Astrocyte of the cerebellum (primary cell): ENCODE measurements at regions not wholly inside any gene's neighbourhood (a gene's known extent, or its start where the extent isn't known, plus 50 kb on each side); places are given as distances from the start of the nearest gene placed in this dataset.

Experiments used
- DNase-seq: peaks from one replicate; pipeline ENCODE4 v3.0.0-alpha.2; 2011; ENCODE audit warnings: low read depth
- H3K4me3 ChIP-seq: 2 replicates; pipeline ENCODE4 v1.5.1; 2011; ENCODE audit warnings: mild to moderate bottlenecking, low read depth, low read length, moderate library complexity
- in situ Hi-C: cut with HindIII; loops from 2 replicates; pipeline ENCODE4 v1.10.0; 2017; ENCODE audit warnings: low sequenced_read_pairs
- TF ChIP-seq, protein P1 (sequence below): IDR thresholded peaks from 2 replicates; pipeline ENCODE4 v1.5.1; 2012; ENCODE audit warnings: low read length, low read depth, moderate library complexity, mild to moderate bottlenecking; ENCODE audit errors: missing control alignments

GRCh38 chr3:19002606-19003005 is 145.7 kb upstream of the KCNH8 start:
- no peak for DNase-seq
- TF ChIP-seq, protein P1, sequence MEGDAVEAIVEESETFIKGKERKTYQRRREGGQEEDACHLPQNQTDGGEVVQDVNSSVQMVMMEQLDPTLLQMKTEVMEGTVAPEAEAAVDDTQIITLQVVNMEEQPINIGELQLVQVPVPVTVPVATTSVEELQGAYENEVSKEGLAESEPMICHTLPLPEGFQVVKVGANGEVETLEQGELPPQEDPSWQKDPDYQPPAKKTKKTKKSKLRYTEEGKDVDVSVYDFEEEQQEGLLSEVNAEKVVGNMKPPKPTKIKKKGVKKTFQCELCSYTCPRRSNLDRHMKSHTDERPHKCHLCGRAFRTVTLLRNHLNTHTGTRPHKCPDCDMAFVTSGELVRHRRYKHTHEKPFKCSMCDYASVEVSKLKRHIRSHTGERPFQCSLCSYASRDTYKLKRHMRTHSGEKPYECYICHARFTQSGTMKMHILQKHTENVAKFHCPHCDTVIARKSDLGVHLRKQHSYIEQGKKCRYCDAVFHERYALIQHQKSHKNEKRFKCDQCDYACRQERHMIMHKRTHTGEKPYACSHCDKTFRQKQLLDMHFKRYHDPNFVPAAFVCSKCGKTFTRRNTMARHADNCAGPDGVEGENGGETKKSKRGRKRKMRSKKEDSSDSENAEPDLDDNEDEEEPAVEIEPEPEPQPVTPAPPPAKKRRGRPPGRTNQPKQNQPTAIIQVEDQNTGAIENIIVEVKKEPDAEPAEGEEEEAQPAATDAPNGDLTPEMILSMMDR = no peak
- in situ Hi-C loops = no loop called here
- H3K4me3 ChIP-seq = no peak overlapping the region

- H3K4me3 ChIP-seq = no peak overlapping the region
- DNase-seq = no peak
- TF ChIP-seq, protein P1 = no peak
- in situ Hi-C loops = no loop called here
Observed at GRCh38 chr3:18998069-18998468, 150.2 kb upstream of the KCNH8 start.

- in situ Hi-C loops = no loop called here
- TF ChIP-seq, protein P1 = no peak
- H3K4me3 ChIP-seq = no peak overlapping the region
- no peak for DNase-seq
Observed at GRCh38 chr3:18992709-18993108, 155.6 kb upstream of the KCNH8 start.

- TF ChIP-seq, protein P1 = no peak
- no peak for DNase-seq
- in situ Hi-C loops = no loop called here
- no peak overlapping the region for H3K4me3 ChIP-seq
Observed at GRCh38 chr3:18989237-18989795, 159.0 kb upstream of the KCNH8 start.

DNA sequence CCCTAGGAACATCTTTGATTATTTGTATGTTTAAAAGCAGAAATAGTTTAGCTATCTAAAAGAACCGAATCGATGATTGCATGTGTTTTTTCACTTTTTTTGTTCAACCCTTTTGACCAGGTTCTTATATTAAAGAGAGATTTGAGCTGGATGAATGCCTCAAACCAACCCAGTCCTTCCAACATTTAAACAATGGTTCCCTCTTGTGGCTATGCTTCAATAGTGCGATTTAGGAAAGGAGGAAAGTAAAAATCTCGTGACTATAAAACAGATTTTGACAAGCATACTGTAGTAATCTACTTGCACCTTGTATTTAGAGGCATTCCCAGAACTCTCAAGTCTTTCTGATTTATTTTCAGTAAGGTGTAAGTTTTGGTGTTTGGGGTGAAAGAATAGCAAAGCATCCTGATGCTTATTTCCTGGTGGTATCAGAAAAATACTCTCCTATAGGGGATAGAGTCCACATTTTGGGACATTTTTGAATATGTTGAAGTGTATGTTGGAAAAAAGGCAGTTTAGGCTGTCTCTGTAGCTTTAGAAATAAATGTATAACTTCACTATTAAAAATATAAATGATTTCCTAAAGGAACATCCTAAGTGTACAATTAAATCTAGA is 159.6 kb upstream of the KCNH8 start:
- DNase-seq = peak; percentile 32
- TF ChIP-seq, protein P1 = peak; percentile 58
- in situ Hi-C loops = no loop called here
- H3K4me3 ChIP-seq = no peak overlapping the region

DNA sequence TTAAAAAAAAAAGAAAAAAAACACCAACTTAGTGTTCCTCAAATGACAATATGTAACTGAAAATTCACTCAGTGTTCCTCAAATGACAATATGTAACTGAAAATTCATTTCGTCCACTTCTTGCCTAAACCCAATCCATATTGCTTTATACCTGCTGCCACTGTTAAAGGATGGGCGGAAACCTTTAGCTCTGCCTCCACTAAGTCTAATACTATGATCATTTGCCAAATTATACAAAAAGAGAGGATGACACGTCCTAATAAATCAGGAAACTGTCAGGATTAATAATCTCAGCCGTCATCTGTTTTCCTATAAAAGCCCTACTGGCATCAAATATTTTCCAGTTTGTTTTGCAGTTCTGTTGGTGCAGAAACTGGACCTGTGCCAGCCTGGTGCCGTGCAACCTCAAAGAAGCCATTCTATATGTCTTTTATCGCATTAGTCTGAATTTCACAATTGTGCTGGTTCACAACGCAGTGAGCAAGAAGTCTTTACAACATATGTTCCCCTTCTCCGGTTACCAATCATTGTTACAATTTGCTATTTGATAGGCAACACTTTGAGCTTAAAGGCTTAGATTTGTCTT is 160.4 kb upstream of the KCNH8 start:
- in situ Hi-C loops = no loop called here
- TF ChIP-seq, protein P1 = no peak
- H3K4me3 ChIP-seq = no peak overlapping the region
- DNase-seq = no peak
